Uterus (tissue), 3 donors: ENCODE measurements at regions not wholly inside any gene's neighbourhood (a gene's known extent, or its start where the extent isn't known, plus 50 kb on each side); places are given as distances from the start of the nearest gene placed in this dataset.
"Not testable (repeated sequence)": the region's sequence is repeated elsewhere in the genome, so short reads cannot be mapped to it uniquely, and the experiment has no call there.

ENCODE experiments used
- DNase-seq, 2 donors: peaks; one replicate each; pipeline ENCODE4 v3.0.0-alpha.2; 2019 to 2020
- H3K27ac ChIP-seq, 2 donors: fragments of 200-600 bp; sonication (generic); 1 replicate in 1 of 2; 2 replicates in 1 of 2; pipeline ENCODE4 v1.5.1; 2016 to 2018
- H3K27me3 ChIP-seq, 2 donors: fragments of 200-600 bp; sonication (generic); one replicate each; pipeline ENCODE4 v1.5.1; 2018 to 2019; ENCODE audit warnings: control low read depth in 1 of 2
- H3K36me3 ChIP-seq, 2 donors: fragments of 200-600 bp; sonication (generic); one replicate each; pipeline ENCODE4 v1.5.1; 2019; ENCODE audit warnings: control low read depth in 1 of 2
- H3K4me1 ChIP-seq, 2 donors: fragments of 200-600 bp; sonication (generic); one replicate each; pipeline ENCODE4 v1.5.1; 2018 to 2019; ENCODE audit warnings: control low read depth in 1 of 2
- H3K4me3 ChIP-seq, 2 donors: fragments of 200-600 bp; sonication (generic); 1 replicate in 1 of 2; 2 replicates in 1 of 2; pipeline ENCODE4 v1.5.1; 2018 to 2019; ENCODE audit warnings: mild to moderate bottlenecking in 1 of 2
- H3K9me3 ChIP-seq, 2 donors: fragments of 200-600 bp; sonication (generic); one replicate each; pipeline ENCODE4 v1.5.1; 2019; ENCODE audit warnings: control low read depth in 1 of 2
- CTCF ChIP-seq, 4 experiments: fragments of 200-600 bp in 2 of 4; fragments of 450-650 bp in 2 of 4; sonication (generic) in 2 of 4; IDR thresholded peaks; one replicate each; pipeline ENCODE4 v1.5.1; 2016 to 2019; ENCODE audit warnings: antibody characterized with exemption in 4 of 4, mild to moderate bottlenecking in 2 of 4, moderate library complexity in 1 of 4
- POLR2A ChIP-seq, 2 donors: fragments of 450-650 bp; IDR thresholded peaks; one replicate each; pipeline ENCODE4 v1.6.1; 2016; ENCODE audit warnings: antibody characterized with exemption in 2 of 2, mild to moderate bottlenecking in 1 of 2, moderate library complexity in 1 of 2
- intact Hi-C: fragments of 100-400 bp; cut with DNase I; formaldehyde crosslinking; loops from one replicate; pipeline ENCODE4 v1.15.1; 2023; ENCODE audit warnings: low total_unique reads
- donor health status: DM: yes; HTN: yes; CAD: no.

- no peak overlapping the region for H3K4me3 ChIP-seq
- intact Hi-C loops: no loop called here
- no peak overlapping the region for H3K27ac ChIP-seq
- no peak for TF ChIP-seq POLR2A (IDR thresholded peaks at IDR 0.05)
- no peak for TF ChIP-seq CTCF (IDR thresholded peaks at IDR 0.05)
- no peaks in the 10 kb centered on the region for H3K4me1 ChIP-seq
- no peak for DNase-seq
- H3K36me3 ChIP-seq: no peaks in the 10 kb centered on the region
- H3K27me3 ChIP-seq: no peaks in the 10 kb centered on the region
- H3K9me3 ChIP-seq: no peaks in the 10 kb centered on the region
Observed at GRCh38 chr3:194886836-194887235, 201.2 kb downstream of the FAM43A start.

- H3K36me3 ChIP-seq, intact Hi-C loops, H3K4me3 ChIP-seq, H3K4me1 ChIP-seq, H3K9me3 ChIP-seq, H3K27me3 ChIP-seq, H3K27ac ChIP-seq, DNase-seq: not testable (repeated sequence)
Observed at GRCh38 chr3:194888062-194888461, 202.4 kb downstream of the FAM43A start.

GRCh38 chr3:194888916-194889315 lies 203.2 kb downstream of the FAM43A start:
- Histone ChIP-seq H3K9me3 (no peaks in the 10 kb centered on the region), H3K36me3 (no peaks in the 10 kb centered on the region), H3K27ac (no peak overlapping the region), H3K4me1 (no peaks in the 10 kb centered on the region), H3K4me3 (no peak overlapping the region), H3K27me3 (no peaks in the 10 kb centered on the region)
- TF ChIP-seq CTCF (IDR thresholded peaks at IDR 0.05) (no peak), POLR2A (IDR thresholded peaks at IDR 0.05) (no peak)
- intact Hi-C loops: no loop called here
- no peak for DNase-seq

- intact Hi-C loops: no loop called here
- H3K4me1 ChIP-seq: no peaks in the 10 kb centered on the region
Observed at GRCh38 chr3:194890091-194890490, 204.4 kb downstream of the FAM43A start.

GRCh38 chr3:194893121-194893987 lies 207.7 kb downstream of the FAM43A start:
- Histone ChIP-seq H3K9me3 (no peaks in the 10 kb centered on the region), H3K4me3 (no peak overlapping the region), H3K4me1 (no peaks in the 10 kb centered on the region), H3K27me3 (no peaks in the 10 kb centered on the region), H3K36me3 (no peaks in the 10 kb centered on the region), H3K27ac (no peak overlapping the region)
- DNase-seq: no peak
- no peak for TF ChIP-seq CTCF (IDR thresholded peaks at IDR 0.05)
- no peak for TF ChIP-seq POLR2A (IDR thresholded peaks at IDR 0.05)
- intact Hi-C loops: no loop called here

More at GRCh38 chr3:194890091-194890490, 204.4 kb downstream of the FAM43A start:
- Histone ChIP-seq H3K36me3 (no peaks in the 10 kb centered on the region), H3K4me3 (no peak overlapping the region), H3K27ac (no peak overlapping the region), H3K27me3 (no peaks in the 10 kb centered on the region), H3K9me3 (no peaks in the 10 kb centered on the region)
- TF ChIP-seq POLR2A (IDR thresholded peaks at IDR 0.05): no peak
- DNase-seq: no peak

GRCh38 chr3:194894538-194894937 lies 208.9 kb downstream of the FAM43A start:
- intact Hi-C loops: no loop called here
- H3K4me3 ChIP-seq: no peak overlapping the region
- H3K36me3 ChIP-seq: no peaks in the 10 kb centered on the region
- DNase-seq: no peak
- no peaks in the 10 kb centered on the region for H3K4me1 ChIP-seq
- H3K9me3 ChIP-seq: no peaks in the 10 kb centered on the region
- TF ChIP-seq POLR2A (IDR thresholded peaks at IDR 0.05) (no peak), CTCF (IDR thresholded peaks at IDR 0.05) (no peak)
- no peak overlapping the region for H3K27ac ChIP-seq
- H3K27me3 ChIP-seq: no peaks in the 10 kb centered on the region
